Esophagus muscularis mucosa (tissue), 4 donors: ENCODE measurements at regions not wholly inside any gene's neighbourhood (a gene's known extent, or its start where the extent isn't known, plus 50 kb on each side); places are given as distances from the start of the nearest gene placed in this dataset.

ENCODE experiments used
- DNase-seq: peaks from one replicate; pipeline ENCODE4 v3.0.0-alpha.2; 2017; ENCODE audit errors: extremely low spot score
- H3K27ac ChIP-seq, 4 donors: fragments of 200-600 bp; sonication (generic); replicated peaks in 1 of 4; 1 replicate in 3 of 4; 2 replicates in 1 of 4; pipeline ENCODE4 v1.5.1; 2016 to 2019; ENCODE audit warnings: mild to moderate bottlenecking in 1 of 4
- H3K27me3 ChIP-seq, 4 donors: fragments of 200-600 bp; sonication (generic); one replicate each; pipeline versions ENCODE4 v1.5.1 to v1.6.0; 2016 to 2019
- H3K36me3 ChIP-seq, 4 donors: fragments of 200-600 bp; sonication (generic); one replicate each; pipeline ENCODE4 v1.5.1; 2016 to 2019
- H3K4me1 ChIP-seq, 4 donors: fragments of 200-600 bp; sonication (generic); one replicate each; pipeline ENCODE4 v1.5.1; 2016 to 2019
- H3K4me3 ChIP-seq, 4 donors: fragments of 200-600 bp; sonication (generic); 1 replicate in 2 of 4; 2 replicates in 2 of 4; pipeline ENCODE4 v1.5.1; 2016 to 2019; ENCODE audit warnings: mild to moderate bottlenecking in 4 of 4, moderate library complexity in 1 of 4
- H3K9me3 ChIP-seq, 4 donors: fragments of 200-600 bp; sonication (generic); 1 replicate in 3 of 4; 2 replicates in 1 of 4; pipeline ENCODE4 v1.5.1; 2016 to 2019
- EP300 ChIP-seq: sonication (generic); formaldehyde crosslinking; IDR thresholded peaks from one replicate; pipeline ENCODE4 v1.6.1; 2017; ENCODE audit warnings: antibody characterized with exemption
- POLR2A ChIP-seq: fragments of 450-650 bp; IDR thresholded peaks from one replicate; pipeline ENCODE4 v1.6.1; 2017; ENCODE audit warnings: antibody characterized with exemption, moderate library complexity, mild to moderate bottlenecking, low read depth
- POLR2AphosphoS5 ChIP-seq, 2 donors: sonication (generic); formaldehyde crosslinking; IDR thresholded peaks; one replicate each; pipeline ENCODE4 v1.6.1; 2017; ENCODE audit warnings: antibody characterized with exemption in 2 of 2
- WGBS: methylation state at CpG from one replicate; pipeline ENCODE4 v1.1.5; 2018; 5-methylcytosine and 5-hydroxymethylcytosine counted together
- intact Hi-C: fragments of 100-400 bp; cut with DNase I; formaldehyde crosslinking; loops from one replicate; pipeline ENCODE4 v1.15.1; 2023
- TF ChIP-seq, protein P1 (sequence below), 3 experiments: fragments of 200-600 bp in 2 of 3; fragments of 450-650 bp in 1 of 3; sonication (generic) in 2 of 3; IDR thresholded peaks; one replicate each; pipeline ENCODE4 v1.5.1; 2017 to 2019; ENCODE audit warnings: antibody characterized with exemption in 3 of 3, mild to moderate bottlenecking in 2 of 3, moderate library complexity in 1 of 3

DNA sequence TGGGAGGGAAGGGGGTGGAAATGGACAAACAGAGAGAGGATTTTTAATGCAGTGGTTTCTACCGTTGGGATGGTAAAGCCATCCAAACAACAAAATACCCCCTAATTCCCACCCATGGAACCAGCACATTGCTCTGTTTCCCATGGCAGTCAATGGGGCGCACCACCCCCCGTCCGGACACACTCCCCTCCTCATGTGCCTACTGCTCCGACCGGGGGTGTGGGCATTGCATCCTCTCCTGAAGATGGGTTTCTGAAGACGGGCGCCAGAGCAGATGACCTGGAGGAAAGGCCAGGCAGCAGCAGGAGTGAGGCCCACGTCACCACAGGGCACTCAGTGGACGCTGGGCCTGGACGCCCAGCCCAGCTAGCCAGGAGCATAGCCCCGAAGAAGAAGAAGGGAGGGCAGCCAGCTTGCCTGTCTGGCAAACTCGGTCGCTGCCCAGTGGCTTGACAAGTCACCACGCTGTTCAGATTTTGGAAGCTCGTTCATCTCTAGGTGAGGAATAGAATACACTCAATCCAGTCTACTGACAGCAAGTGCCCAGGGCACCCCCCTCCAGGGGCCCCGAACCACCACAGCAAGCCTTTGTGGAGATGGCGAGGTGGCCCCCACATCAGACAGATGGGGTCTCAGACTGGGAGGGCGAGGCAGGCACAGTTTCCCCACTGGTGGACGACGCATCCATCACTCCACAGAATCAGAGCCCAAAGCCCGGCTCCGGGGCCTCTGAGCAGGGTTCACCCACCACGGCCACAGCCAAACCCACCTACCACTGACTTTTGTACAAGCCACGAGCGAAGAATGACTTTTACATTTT, 296.2 kb upstream of the SALL3 start:
- Histone ChIP-seq H3K9me3 (no peaks in the 10 kb centered on the region), H3K36me3 (no peaks in the 10 kb centered on the region), H3K4me1 (no peaks in the 10 kb centered on the region), H3K27ac (no peak overlapping the region), H3K27me3 (peaks cover 0 to 7% (median 0%) of the 10 kb centered on the region in 4 donors), H3K4me3 (no peak overlapping the region)
- TF ChIP-seq, protein P1, sequence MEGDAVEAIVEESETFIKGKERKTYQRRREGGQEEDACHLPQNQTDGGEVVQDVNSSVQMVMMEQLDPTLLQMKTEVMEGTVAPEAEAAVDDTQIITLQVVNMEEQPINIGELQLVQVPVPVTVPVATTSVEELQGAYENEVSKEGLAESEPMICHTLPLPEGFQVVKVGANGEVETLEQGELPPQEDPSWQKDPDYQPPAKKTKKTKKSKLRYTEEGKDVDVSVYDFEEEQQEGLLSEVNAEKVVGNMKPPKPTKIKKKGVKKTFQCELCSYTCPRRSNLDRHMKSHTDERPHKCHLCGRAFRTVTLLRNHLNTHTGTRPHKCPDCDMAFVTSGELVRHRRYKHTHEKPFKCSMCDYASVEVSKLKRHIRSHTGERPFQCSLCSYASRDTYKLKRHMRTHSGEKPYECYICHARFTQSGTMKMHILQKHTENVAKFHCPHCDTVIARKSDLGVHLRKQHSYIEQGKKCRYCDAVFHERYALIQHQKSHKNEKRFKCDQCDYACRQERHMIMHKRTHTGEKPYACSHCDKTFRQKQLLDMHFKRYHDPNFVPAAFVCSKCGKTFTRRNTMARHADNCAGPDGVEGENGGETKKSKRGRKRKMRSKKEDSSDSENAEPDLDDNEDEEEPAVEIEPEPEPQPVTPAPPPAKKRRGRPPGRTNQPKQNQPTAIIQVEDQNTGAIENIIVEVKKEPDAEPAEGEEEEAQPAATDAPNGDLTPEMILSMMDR (IDR thresholded peaks at IDR 0.05) = no peak
- TF ChIP-seq EP300 (no peak), POLR2AphosphoS5 (IDR thresholded peaks at IDR 0.05) (no peak), POLR2A (no peak)
- DNase-seq = no peak
- 84% methylated on average over 22 of the region's 26 CpGs for WGBS
- intact Hi-C loops = no loop called here

DNA sequence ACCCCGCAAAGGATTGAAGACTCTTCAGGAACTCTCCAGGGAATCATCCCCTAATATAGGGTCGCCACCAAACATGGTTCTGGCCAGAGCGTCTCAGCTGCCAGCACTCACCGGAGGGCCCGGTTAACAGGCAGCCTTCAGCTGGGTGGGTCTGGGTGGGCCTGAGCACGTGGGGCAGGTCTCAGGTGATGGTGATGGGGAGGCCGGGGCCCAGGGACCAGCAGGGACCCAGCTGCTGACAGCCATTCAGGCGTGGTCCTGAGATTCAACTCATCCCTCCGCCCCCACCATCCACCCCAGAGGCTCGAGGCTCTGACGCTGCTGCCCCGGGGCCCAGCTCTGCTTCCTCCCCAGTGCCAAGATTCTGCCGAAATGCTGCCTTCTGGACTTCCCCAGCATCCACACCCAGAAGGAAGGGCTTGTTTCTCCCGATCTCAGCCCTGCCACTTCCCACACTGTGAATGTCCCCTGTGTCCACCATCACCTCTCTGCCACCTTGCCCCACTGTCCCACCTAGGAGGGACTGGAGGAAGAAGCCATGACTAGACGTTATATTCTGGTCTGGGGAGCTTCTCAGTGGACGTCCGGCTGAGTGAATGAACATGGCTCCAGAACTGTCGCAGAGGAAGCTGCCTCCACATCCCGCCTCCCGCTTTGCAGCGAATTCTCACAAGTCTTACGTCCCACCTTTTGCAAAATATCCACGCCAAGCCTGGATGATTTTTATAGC, 294.2 kb upstream of the SALL3 start:
- Histone ChIP-seq H3K27ac (no peak overlapping the region), H3K36me3 (no peaks in the 10 kb centered on the region), H3K4me3 (no peak overlapping the region), H3K4me1 (no peaks in the 10 kb centered on the region), H3K27me3 (peaks cover 0 to 7% (median 0%) of the 10 kb centered on the region in 4 donors), H3K9me3 (no peaks in the 10 kb centered on the region)
- WGBS = 79% methylated on average over 15 of the region's 23 CpGs
- intact Hi-C loops = no loop called here
- no peak for DNase-seq
- TF ChIP-seq POLR2AphosphoS5 (IDR thresholded peaks at IDR 0.05) = no peak
- no peak for TF ChIP-seq POLR2A
- TF ChIP-seq, protein P1 (IDR thresholded peaks at IDR 0.05) = no peak
- TF ChIP-seq EP300 = no peak

DNA sequence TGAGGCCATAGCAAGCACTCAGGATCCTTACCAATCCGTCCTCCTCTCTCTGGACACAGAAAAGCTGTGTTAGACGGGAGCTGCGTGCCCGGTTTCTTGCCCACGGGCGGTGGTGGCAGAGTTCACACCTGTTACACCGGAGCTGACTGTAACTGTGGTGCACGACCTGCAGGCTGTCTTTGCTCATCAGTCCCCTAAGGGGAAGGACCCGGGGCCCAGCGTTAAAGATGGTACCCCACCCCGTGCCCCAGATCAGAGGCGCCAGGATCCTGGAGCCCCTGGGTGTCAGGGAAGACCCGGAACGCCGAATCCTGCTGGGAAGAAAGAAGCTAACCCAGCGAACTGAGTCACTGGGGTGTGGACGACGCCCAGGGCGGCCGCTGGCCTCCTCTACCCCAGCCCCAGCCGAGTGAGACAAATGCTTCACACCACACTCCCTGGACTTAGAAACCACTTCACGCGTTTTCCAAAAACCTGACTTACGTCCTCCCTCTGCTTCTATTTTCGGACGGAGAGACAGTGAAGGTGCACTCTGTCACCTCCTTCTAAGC, 293.6 kb upstream of the SALL3 start:
- Histone ChIP-seq H3K27me3 (peaks cover 0 to 7% (median 0%) of the 10 kb centered on the region in 4 donors), H3K4me3 (no peak overlapping the region), H3K27ac (no peak overlapping the region), H3K36me3 (no peaks in the 10 kb centered on the region), H3K9me3 (no peaks in the 10 kb centered on the region), H3K4me1 (no peaks in the 10 kb centered on the region)
- TF ChIP-seq POLR2A = no peak
- TF ChIP-seq EP300 = no peak
- TF ChIP-seq, protein P1 (IDR thresholded peaks at IDR 0.05) = no peak
- no peak for TF ChIP-seq POLR2AphosphoS5 (IDR thresholded peaks at IDR 0.05)
- WGBS = 86% methylated on average over 21 of the region's 26 CpGs
- DNase-seq = no peak
- intact Hi-C loops = no loop called here

DNA sequence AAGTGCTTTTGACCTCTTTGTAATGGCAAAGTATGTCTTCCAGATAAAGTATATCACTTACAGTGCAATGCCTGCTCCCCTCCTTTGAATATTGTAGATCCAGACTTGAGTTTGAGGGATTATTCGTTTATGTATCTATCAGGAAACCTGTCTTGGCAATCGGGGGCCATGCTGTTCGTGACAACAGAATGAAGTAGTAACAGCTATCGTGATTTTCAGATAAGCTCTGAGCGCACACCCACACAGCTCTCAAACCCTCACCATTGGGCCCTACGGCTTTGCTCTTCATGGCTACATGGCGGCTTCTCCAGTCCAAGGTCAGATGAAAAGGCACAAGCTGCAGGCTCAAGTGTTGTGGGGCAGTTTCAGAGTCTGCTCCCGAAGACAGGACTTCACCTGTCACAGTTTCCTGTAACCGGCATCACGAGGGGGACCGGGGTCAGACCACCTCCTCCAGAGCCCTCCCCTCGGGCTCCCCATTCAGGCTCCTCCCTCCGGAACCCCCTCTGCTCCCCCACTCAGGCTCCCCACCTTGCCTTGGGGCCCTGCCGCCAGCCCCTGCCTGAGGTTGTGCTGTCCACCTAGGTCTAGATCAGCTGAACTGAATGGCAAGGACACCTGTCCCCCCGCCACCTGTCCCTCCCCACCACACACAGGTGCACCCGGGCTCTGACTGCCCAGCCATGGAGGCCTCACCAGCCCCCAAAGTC, 292.5 kb upstream of the SALL3 start:
- Histone ChIP-seq H3K4me1 (no peaks in the 10 kb centered on the region), H3K4me3 (no peak overlapping the region), H3K36me3 (no peaks in the 10 kb centered on the region), H3K27ac (no peak overlapping the region), H3K27me3 (peaks cover 0 to 7% (median 0%) of the 10 kb centered on the region in 4 donors), H3K9me3 (no peaks in the 10 kb centered on the region)
- DNase-seq = no peak
- intact Hi-C loops = no loop called here
- TF ChIP-seq POLR2A = no peak
- TF ChIP-seq POLR2AphosphoS5 (IDR thresholded peaks at IDR 0.05) = no peak
- TF ChIP-seq EP300 = no peak
- TF ChIP-seq, protein P1 (IDR thresholded peaks at IDR 0.05) = no peak
- 87% methylated on average over 11 of the region's 16 CpGs for WGBS
